Fibroblast of villous mesenchyme (primary cell): ENCODE measurements at regions not wholly inside any gene's neighbourhood (a gene's known extent, or its start where the extent isn't known, plus 50 kb on each side); places are given as distances from the start of the nearest gene placed in this dataset.

Source experiments
- DNase-seq: peaks from one replicate; pipeline ENCODE4 v3.0.0-alpha.2; 2010; ENCODE audit warnings: low read depth
- H3K4me3 ChIP-seq: 2 replicates; pipeline ENCODE4 v1.5.1; 2011; ENCODE audit warnings: low read depth, mild to moderate bottlenecking, low read length
- CTCF ChIP-seq: IDR thresholded peaks from 2 replicates; pipeline ENCODE4 v1.5.1; 2012; ENCODE audit warnings: low read depth, mild to moderate bottlenecking, low read length; ENCODE audit not compliant: insufficient read depth

GRCh38 chr3:88444251-88444650 lies 294.5 kb downstream of the C3orf38 start:
- no peak for DNase-seq
- TF ChIP-seq CTCF: no peak

GRCh38 chr3:88452228-88452627 lies 302.5 kb downstream of the C3orf38 start:
- TF ChIP-seq CTCF: no peak
- H3K4me3 ChIP-seq: no peak overlapping the region
- no peak for DNase-seq

More at GRCh38 chr3:88444251-88444650, 294.5 kb downstream of the C3orf38 start:
- no peak overlapping the region for H3K4me3 ChIP-seq

GRCh38 chr3:88460369-88460768 lies 310.6 kb downstream of the C3orf38 start:
- no peak for DNase-seq
- H3K4me3 ChIP-seq: no peak overlapping the region
- TF ChIP-seq CTCF: no peak

- DNase-seq: no peak
- H3K4me3 ChIP-seq: no peak overlapping the region
- no peak for TF ChIP-seq CTCF
Observed at GRCh38 chr3:88462230-88462629, 312.5 kb downstream of the C3orf38 start.

GRCh38 chr3:88467191-88467590 lies 317.4 kb downstream of the C3orf38 start:
- DNase-seq: no peak
- H3K4me3 ChIP-seq: no peak overlapping the region
- TF ChIP-seq CTCF: no peak

GRCh38 chr3:88469216-88469615 lies 319.5 kb downstream of the C3orf38 start:
- no peak for DNase-seq
- H3K4me3 ChIP-seq: no peak overlapping the region
- TF ChIP-seq CTCF: no peak

- no peak for DNase-seq
- H3K4me3 ChIP-seq: no peak overlapping the region
- no peak for TF ChIP-seq CTCF
Observed at GRCh38 chr3:88478460-88478859, 328.7 kb downstream of the C3orf38 start.
